GM19238 (cell line): ENCODE measurements at regions not wholly inside any gene's neighbourhood (a gene's known extent, or its start where the extent isn't known, plus 50 kb on each side); places are given as distances from the start of the nearest gene placed in this dataset.

Source experiments
- DNase-seq: peaks from one replicate; pipeline ENCODE4 v3.0.0; 2011; ENCODE audit warnings: low spot score; ENCODE audit not compliant: insufficient read length

GRCh38 chr10:31143331-31143935 lies 111.8 kb upstream of the ZNF438 start:
- DNase-seq = no peak

GRCh38 chr10:31145986-31146385 lies 114.3 kb upstream of the ZNF438 start:
- no peak for DNase-seq

- no peak for DNase-seq
These were observed 115.0 kb upstream of the ZNF438 start for GRCh38 chr10:31146491-31147209.

GRCh38 chr10:31147210-31147608 lies 115.5 kb upstream of the ZNF438 start:
- DNase-seq = no peak

GRCh38 chr10:31148951-31149350 lies 117.3 kb upstream of the ZNF438 start:
- no peak for DNase-seq

- no peak for DNase-seq
These were observed 118.3 kb upstream of the ZNF438 start for GRCh38 chr10:31149835-31150512.

- no peak for DNase-seq
These were observed 119.6 kb upstream of the ZNF438 start for GRCh38 chr10:31151301-31151700.

GRCh38 chr10:31152421-31153135 lies 120.9 kb upstream of the ZNF438 start:
- no peak for DNase-seq

- DNase-seq = no peak
These were observed 121.5 kb upstream of the ZNF438 start for GRCh38 chr10:31153161-31153560.

- no peak for DNase-seq
These were observed 122.0 kb upstream of the ZNF438 start for GRCh38 chr10:31153692-31154091.

GRCh38 chr10:31154996-31155395 lies 123.3 kb upstream of the ZNF438 start:
- no peak for DNase-seq

GRCh38 chr10:31157123-31158010 lies 125.7 kb upstream of the ZNF438 start:
- DNase-seq = no peak

- DNase-seq = no peak
These were observed 126.5 kb upstream of the ZNF438 start for GRCh38 chr10:31158011-31158658.

GRCh38 chr10:31166606-31167005 lies 134.9 kb upstream of the ZNF438 start:
- DNase-seq = no peak

GRCh38 chr10:31170636-31171035 lies 139.0 kb upstream of the ZNF438 start:
- DNase-seq = no peak

- no peak for DNase-seq
These were observed 139.9 kb upstream of the ZNF438 start for GRCh38 chr10:31171402-31172083.

GRCh38 chr10:31172925-31173324 lies 141.3 kb upstream of the ZNF438 start:
- DNase-seq = no peak

- no peak for DNase-seq
These were observed 142.1 kb upstream of the ZNF438 start for GRCh38 chr10:31173752-31174151.

GRCh38 chr10:31179091-31179680 lies 139.8 kb upstream of the ZEB1 start:
- no peak for DNase-seq
